ENCODE measurements at regions not wholly inside any gene's neighbourhood (a gene's known extent, or its start where the extent isn't known, plus 50 kb on each side); places are given as distances from the start of the nearest gene placed in this dataset.

DNA sequence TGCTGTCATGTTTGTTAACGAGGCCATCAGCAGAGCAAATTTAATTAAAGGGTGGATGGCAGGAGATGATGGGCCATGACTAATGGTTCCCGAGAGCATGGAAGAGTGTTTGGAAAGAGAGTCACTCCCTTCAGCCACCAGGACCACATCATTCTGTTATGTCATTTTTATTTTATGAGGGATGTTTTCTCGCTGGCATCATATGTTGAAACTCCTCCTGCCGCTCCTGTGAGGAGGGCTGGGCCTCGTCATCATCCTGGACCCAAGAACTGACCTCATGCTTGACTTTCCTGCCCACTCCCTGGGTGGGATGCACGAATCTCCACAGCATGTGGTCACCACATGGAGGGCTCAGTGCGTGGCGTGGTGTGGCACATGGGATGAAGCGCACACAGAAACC is 86.4 kb upstream of the FRMD1 start:
- TF ChIP-seq CTCF (conservative IDR thresholded peaks at IDR 0.05; ENCODE audit: low read depth, low read length) (no peak), RCOR1 (IDR thresholded peaks at IDR 0.05; ENCODE audit: insufficient replicate concordance, low read length) (no peak), POLR2A (IDR thresholded peaks at IDR 0.05; ENCODE audit: low read depth, low read length) (no peak), USF2 (IDR thresholded peaks at IDR 0.05; ENCODE audit: low read depth, low read length) (no peak), CEBPB (IDR thresholded peaks at IDR 0.05; ENCODE audit: low read depth, low read length) (no peak), MXI1 (IDR thresholded peaks at IDR 0.05; ENCODE audit: borderline replicate concordance, low read depth, low read length) (no peak)

All from IMR-90 (cell line).